NCI-H1048 (cell line): ENCODE measurements at regions not wholly inside any gene's neighbourhood (a gene's known extent, or its start where the extent isn't known, plus 50 kb on each side); places are given as distances from the start of the nearest gene placed in this dataset.

Source experiments
- DNase-seq: peaks from one replicate; lab custom pipeline; 2025; lab: John Stamatoyannopoulos, UW

DNA sequence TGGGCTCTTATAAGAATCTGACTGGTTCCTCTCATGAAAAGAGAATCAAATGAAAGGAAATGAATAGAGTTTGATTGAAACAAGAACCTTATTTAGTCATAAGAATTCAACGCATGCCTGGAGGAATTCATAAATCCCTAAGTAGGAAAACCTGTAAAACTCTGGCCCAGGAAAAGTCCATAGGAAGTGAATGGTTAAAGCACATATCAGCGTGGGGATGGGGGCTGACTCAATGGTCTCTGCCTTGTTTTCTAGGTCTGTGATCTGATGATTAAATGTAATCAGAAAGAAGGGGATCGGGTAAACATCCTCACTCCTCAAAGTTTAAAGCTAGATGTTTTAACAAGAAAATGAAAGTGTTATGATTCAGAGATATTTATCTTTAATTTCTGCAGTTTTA, 759.4 kb upstream of the C9orf72 start:
- no peak for DNase-seq

DNA sequence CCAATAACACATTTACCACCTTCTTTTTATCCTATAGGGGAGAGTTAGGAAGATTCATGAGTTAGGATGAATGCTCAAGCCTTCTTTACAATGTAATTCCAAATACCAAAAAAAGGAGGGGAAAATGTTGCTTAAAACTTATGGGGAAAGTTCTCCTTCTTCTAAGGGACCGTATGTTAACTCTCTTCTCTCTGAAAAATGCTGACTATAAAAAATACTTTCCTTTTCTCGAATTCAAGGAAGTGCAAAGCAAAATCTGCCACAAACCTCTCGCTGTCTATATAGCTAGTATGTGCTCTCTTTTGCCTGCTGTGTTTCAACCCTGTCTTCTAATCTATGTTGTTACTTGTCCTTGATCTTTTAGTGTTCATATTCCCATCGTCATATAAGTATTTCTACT, 768.6 kb upstream of the C9orf72 start:
- no peak for DNase-seq

DNA sequence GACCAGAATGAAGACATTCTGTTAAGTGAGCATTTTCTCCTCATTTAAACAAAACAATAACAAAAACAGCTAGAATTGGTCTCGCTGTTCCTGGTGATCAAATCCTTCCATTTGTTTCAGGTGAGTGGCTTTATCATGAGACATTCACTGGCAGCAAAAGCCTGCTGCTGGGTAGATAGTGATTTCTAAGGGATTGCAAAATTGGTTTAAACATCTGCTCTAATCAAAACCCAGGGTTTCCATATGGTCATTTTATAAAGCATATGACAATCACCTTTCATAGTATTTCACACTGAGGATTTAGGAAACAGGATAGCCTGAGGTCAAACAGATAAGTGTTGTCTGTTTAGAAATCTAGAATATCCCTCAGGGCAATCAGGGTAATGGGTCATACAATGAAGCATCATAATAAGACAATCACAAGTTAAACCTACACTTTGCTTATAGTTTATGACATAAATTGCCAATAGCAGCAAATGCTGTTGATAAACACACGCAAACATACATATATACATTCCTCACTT, 769.6 kb upstream of the C9orf72 start:
- DNase-seq, result no peak

DNA sequence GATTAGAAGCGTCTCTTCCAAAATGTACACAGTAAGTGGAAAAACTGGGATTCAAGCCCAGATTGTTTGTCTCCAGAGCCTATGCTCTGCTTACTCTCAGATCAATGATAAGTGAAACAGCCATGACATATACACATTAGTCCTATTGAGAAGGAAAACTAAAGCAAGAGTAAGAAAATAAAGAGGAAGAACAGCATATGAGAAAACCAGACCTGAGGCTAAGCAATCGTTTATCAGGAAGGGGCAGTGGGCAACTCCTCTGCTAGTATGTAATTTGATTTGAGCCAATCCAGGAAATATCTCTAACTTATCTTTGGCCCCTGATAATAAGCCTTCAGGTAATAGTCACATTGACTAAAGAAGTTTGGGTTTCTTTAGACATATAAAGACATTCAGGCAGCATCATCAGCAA, 789.9 kb upstream of the C9orf72 start:
- no peak for DNase-seq

DNA sequence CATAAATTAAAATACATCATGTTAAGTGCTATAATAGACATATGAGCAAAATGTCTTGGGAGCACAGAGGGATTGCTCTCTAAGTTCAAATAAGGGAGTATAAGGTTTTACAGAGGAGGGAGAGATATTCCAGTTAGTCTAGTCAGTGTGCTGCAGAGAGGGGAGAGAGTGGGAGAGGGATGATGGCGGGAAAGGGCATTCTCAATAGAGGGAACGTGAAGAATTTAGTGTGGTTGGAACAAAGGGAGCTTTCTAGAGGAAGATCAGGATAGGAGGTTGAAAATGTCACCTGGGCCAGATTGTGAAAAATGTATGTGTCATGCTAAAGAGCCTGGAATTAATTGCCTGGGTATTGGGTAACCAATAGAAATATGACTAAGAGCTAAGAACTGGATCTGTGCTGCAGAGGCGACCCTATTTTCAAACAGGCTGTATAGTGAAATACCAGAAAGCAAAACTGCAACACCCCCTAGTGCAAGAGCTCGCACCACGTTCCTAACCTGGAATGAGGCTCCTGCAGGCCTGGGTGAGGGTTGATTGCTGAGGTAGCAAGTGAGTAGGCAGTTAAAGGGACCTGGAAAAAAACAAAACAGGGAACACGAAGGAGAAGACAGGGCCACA, 791.8 kb upstream of the C9orf72 start:
- no peak for DNase-seq

DNA sequence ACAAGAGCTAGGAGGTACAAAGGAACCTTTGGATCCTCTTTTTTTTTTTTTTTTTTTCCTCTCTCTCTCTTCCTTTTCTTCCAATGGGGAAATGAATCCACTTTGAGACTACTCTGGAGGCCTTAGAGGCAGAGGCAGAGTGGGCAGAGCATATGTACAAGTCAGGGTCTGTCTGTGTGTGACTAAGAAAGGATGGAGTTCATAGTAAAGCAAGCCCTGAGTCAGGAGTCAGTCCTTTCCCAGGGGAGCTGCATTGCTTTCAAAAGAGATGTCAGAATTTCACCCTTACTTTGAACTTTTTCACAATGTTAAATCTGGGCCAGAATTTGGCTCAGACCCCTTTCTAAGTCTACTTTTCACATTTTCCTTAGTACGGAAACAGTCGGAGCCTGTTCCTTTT, 792.4 kb upstream of the C9orf72 start:
- DNase-seq, result no peak

DNA sequence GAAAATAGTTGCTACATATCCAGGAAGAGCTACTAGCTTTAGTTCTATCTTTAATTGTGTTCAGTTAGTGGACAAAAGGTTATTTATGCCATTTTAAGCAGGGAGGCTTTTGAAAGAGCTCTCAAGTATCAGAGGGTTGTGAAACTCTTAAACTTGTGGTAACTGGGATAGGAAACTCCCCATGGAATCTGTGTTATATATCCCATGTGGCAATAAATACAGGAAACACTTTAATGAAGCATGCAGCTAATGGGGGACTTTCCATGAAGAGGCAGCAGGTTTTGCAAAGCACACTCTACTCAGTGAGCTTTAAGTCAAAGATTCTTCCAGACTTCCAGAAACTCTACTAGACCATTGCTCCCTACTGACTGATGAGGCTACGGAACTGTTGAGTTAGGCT, 805.0 kb upstream of the C9orf72 start:
- DNase-seq, result no peak

DNA sequence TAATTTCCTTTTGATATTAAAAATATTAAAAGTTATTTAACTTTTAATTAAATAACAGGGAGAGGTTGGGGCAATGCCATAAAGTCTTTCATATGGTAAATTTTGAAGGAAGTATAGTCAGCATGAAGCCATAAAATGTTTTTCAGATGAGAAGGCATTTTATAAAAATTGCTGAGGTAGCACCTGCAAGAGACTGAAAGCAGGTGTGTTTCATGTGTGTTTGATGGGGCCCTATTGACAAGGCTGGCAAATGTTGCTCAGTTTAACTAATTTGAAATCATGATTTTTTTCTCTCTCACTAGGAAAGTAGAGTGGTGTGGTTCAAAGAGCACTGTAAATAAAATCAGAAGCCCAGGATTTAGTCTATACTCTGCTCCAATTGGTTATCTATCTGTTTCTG, 805.8 kb upstream of the C9orf72 start:
- DNase-seq, result no peak

DNA sequence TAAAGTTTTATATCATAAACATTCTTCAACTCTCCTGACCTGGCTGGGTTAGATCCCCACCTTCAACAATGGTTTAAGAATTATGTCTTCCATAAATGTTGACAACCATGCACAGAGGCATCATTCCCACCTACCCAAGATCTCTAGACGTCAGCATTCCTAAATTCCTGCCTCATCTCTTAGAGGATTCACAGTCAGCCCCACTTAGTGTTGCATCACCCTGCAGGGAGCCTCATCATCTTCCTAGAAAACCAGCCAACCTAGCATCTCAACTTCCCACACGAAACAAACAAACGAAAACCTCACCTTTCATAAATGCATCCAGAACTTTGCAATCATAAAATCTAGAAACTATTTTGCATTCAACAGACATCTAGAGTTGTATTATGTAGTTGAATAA, 816.1 kb upstream of the C9orf72 start:
- DNase-seq, result no peak

DNA sequence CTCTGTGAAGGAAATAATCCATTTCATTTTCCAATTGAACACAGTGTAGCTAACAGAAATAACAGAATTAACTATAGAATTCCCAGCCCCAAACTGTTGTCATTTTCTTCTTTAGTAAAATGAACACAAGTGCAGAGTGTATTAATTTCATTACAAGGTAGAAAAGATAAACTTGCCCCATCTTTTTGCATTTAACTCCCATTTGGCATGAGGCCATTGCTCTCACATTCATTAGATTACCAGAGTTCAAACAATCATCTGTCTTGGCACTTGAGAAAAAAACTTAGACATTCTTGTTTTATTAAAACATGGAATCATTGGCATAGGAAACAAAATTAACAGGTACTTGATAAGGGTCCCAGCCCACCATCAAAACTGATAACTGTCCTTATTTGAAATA, 821.5 kb upstream of the C9orf72 start:
- DNase-seq, result no peak

DNA sequence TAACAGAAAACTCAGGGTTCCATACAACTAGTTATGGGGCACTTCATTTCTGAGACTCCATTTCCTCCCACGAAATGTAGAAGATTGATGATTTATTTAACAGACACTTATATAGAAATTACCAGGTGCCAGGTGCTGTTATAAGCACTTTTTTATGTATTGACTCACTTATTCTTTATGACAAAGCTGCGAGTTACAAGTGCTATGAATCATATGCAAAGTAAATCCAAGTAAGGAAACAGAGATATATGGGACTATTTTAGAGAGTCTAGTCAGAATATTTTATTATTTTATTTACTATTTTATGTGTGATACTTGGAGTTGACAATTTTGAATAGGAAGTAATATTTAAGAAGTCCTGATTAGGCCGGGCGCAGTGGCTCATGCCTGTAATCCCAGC, 822.8 kb upstream of the C9orf72 start:
- DNase-seq, result no peak

DNA sequence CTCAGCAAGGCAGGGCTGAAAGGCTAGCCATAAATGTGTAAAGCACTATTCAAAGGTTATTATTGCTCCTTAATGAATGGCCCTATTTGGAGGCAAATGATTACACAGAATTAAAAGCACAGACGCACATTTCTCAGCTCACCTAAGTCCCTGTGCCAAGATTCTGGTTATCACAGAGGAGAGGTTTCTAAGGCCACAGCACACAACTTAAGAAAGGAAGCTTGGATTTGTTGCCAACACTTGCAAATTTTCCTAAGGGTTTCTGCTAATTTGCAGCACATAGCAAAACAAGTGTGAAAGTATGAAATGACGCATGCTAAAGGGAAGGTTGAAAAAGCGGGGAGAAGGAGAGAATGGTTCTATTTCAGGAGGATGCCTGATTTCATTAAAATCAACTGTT, 834.1 kb upstream of the C9orf72 start:
- DNase-seq, result no peak

DNA sequence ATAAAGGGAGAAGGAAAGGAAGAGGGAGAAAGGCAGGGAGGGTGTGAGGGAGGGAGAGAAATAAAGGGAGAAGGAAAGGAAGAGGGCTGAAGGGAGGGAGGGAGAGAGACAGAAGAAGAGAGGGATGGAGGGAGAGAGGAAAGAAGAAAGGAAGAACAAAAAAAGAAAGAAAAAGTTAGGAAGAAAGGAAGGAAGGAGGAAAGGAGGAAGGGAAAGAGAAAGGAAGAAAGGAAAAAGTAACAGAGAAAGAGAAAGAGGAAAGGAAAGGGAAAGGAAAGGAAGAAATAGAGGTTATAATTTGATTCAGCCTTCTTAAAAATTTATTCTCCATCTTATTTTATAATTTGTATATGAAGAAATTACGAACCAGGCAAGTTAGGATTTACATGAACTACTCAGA, 836.6 kb upstream of the C9orf72 start:
- DNase-seq, result no peak

DNA sequence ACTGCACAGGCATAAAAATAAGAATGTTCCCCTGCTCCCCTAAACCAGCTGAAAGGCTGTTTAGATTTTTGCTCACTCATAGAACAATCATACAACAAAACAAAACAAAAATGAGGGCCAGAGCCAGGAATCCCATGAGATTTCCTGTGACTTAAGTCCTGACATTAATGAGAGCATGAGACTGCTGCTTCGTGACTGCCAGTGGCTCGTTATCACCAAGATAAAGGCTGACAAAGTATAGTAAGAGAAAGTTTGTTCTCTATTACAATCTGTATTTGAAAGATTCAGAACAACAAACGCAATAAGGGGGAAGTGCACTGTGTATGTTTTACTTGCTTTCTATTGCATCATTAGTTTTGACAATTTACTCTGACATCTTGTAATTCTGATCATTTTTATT, 837.1 kb upstream of the C9orf72 start:
- DNase-seq, result no peak

DNA sequence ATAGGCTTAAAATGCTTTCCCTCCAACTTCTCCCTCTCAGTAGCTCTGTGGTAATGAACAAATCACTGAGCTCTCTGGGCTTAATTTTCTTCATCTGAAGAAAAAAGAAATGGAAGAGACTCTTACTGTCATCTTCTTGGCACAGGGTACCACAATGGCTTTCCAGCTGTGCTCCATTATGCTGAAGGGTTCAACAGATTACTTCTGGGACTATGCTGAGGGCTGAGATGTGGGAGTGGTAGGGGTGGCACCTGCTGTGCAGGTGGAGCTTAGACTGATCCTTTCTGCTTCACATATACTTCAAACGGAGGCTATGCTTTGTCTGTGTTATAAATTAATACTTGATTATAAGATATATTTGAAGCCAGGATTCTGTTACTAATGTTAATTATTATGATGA, 840.2 kb upstream of the C9orf72 start:
- no peak for DNase-seq

DNA sequence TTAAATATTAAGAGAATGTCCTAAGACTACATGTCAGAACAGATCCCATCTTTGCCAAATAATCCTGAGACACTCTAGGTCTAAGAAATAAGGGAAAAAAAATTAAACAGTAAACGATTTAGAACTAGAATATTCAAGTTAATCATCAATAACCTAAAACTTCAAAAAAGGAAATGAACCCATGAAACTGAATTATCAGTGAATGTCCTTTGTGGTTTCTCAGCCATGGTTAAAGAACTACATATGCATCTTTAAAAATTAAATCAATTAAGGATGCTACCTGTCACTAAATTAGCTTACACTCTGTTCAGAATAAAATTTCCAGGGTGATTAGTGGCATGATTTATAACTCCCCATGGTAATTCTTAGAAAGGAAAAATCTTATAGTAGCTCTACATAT, 850.0 kb upstream of the C9orf72 start:
- no peak for DNase-seq

DNA sequence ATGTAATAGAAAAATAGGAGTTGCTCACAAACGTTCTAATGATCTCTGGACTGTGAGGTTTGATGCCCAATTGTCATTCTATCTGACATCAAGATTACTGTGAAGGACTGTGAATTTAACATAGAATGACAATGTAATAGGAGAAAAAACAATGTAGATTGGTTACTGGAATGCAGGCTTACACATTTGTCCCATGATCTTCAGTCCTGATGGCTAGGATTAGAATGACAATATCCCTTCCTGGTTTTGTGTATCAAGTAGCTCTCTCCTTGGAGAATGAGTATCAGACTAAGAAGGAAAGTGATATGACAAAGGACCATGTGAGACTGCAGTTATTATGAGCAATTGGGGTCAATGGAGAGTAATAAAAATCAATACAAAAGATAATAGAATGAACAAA, 862.2 kb upstream of the C9orf72 start:
- DNase-seq, result no peak

DNA sequence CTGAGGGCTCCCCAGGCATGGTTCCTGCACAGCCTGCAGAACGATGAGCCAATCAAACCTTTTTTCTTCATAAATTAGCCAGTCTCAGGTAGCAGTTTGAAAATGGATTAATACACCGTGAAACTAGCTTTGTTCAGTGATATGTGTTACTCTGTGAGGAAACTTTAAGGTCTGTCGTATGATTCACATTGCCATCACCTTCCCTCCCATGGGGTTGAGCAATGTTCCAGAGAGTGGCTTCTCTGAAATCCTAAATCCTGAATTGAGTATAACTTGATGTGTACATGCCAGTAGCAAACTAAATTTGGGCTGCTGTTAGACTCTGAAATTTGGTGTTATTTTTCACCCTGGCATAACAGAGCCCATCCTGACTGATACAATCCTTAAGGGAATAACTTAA, 866.4 kb upstream of the C9orf72 start:
- no peak for DNase-seq

DNA sequence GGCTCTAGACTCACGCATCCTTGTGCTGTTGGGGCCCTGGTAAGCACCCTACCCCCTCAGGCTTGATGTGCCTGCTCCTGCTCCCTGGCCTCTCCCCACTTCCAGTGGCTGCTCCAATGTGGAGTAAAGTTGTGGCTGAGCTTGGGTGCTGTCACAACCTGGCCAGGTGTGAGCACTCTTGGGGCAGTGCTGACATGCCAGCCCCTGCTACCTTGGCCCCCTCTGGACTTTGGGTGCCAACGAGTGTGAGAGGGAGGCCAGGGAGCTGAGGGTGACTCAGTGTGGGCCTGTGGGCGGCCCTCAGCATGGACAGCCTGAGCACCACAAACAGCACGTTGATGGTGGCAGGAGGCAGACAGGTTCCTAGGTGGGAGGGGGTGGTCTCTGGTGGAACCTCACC, 870.2 kb upstream of the C9orf72 start:
- no peak for DNase-seq

DNA sequence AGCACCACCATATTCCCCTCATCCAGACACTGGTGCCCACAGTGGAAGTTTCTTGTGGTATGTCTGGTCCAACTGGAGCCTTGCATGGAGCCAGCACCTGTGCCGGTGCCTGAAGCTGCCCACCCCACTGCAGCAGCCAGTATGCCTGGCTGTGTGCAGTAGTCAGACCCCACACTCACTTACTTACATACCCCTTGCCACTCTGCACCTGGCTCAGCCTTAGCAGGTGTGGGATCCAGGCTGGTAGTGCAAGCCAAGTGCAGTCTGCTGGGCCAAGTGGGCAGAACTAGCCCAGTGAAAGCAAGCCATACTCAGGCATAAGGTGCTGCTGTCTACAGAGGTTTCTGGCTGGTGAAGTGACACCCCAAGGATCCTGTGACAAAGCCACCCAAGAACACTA, 871.4 kb upstream of the C9orf72 start:
- DNase-seq, result no peak

DNA sequence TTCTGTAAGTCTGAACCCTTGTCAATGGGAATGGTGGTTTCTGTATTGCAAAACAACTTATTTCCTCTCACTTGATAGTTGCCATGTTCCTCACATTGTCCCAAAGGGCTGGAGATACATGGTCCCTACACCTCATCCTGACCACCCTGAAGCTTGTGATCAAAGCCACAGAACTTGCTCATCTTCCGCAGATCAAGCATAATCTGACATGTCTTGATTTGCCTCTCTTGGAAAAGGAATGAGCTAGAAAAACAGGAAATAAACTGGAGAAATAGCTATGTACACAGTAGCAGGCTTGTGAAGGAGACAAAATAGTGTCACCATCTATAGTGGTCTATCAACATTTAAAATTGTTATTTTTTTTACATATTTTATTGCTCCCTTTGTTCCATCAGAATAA, 871.9 kb upstream of the C9orf72 start:
- no peak for DNase-seq

DNA sequence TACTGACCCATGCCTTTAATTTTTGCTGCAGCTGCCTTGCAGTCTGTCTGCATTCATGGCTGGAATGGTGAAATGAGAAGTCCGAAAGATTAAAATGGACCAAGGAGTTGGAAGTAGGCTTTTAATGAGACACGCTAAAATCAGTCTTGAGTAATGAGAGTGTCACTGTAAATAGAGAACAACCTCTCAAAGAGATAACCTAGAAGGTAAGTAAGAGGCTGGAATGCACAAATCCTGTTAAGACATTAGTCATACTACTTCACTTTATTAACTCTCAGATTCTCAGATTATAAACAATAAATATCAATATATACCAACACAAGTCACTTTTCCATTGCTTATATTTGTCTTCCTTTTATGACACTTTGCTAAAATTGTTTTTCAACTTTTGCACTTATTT, 880.6 kb upstream of the C9orf72 start:
- DNase-seq, result no peak

DNA sequence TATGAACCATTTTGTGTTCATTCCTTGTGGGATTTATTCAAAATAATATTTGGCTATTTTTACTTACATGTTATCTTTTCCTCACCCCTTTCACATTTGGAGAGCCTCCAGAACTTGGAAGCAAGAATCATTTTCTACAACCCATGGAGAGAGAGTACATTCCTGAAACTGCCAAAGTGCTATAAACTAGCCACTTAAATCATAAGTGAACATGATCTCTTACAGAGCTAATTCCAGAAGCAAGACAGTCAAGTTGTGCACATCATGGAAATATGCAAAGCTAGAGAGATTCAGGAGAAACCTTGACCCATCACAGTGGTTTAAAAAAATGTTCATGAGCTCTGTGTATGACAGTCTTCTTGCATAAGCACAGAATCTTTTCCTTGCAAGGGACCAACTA, 883.6 kb upstream of the C9orf72 start:
- DNase-seq, result no peak

DNA sequence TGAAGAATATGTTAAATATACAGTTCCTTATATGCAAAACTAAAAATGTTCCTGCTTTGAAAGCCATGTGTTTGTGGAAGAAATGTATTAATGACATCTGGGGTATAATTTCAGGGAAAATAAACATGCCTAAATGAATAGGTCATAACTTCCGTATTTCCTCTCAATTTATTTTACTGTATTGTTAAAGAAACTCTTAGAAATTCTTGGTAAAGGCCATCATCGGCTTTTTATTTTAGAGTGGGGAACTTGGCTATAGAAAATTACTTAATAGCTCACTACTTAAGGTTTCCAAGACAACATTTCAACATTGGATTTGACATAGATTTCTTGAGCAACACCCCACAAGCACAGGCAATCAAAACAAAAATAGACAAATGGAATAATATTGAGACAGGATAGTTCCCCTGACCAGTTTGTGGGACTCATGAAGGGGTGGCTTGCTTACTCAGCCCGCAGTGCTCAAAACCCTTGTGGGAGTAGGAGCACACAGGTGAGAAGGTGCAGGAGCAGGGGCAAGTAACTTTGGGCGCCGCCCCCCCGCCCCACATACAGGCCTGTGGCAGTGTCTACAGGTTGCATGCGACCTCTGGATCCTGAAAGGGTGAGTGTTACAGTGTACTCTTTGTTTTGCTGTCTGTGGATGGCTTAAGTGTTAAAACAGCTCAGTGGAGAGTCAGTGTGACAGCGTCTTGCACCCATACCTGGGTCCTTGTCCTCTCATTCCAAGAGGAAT, 891.4 kb upstream of the C9orf72 start:
- DNase-seq, result no peak
